ENCODE measurements at regions not wholly inside any gene's neighbourhood (a gene's known extent, or its start where the extent isn't known, plus 50 kb on each side); places are given as distances from the start of the nearest gene placed in this dataset.
"Not testable (repeated sequence)": the region's sequence is repeated elsewhere in the genome, so short reads cannot be mapped to it uniquely, and the experiment has no call there.

DNA sequence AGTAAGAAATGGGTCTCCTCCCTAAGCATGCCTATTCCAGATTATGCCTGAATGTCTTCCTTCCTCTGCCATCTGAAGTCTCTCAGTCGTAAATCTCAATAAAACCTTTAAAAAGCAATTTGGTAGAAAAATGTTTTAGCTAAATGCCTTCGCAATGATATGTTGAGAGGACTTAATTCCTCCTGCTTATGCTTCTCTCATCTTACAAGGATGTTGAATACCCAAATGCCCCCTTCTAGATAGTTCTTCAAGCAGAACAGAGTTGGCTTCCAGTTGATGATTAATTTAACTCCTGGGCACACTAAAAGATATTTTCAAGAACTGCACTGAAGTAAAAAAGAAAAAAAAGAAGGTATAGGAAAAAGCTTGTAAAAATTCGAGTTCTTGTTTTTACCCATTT is 275.0 kb upstream of the SPTLC3 start:
- H3K4me3 ChIP-seq (ENCODE audit: low read depth, low read length): no peak overlapping the region
- no peak for DNase-seq (ENCODE audit: low read depth)

DNA sequence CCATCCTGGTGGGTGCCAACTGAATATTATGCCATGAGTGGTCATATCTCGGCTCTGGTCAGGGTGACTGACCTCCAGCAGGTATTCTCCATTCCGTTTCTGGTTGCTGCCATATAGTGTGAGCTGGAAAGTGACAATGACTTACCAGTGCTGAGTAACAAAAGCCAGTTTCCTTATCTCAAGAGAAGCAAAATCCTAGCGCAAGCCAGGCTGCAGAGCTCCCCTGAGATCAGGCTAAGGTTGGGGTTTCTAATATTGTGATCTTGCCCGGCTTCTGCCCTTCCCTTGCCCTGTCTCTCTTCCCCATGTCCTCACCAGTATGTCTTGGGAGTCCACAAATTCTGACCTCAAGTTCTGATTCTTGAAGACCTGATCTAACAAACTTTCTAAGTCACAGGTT is 271.3 kb upstream of the SPTLC3 start:
- H3K4me3 ChIP-seq (ENCODE audit: low read depth, low read length): no peak overlapping the region

GRCh38 chr20:12737900-12738299 is 270.9 kb upstream of the SPTLC3 start:
- H3K4me3 ChIP-seq (ENCODE audit: low read depth, low read length): no peak overlapping the region
- DNase-seq (ENCODE audit: low read depth): no peak

More for the DNA sequence above, 271.3 kb upstream of the SPTLC3 start:
- DNase-seq (ENCODE audit: low read depth): no peak

- DNase-seq (ENCODE audit: low read depth): no peak
- no peak overlapping the region for H3K4me3 ChIP-seq (ENCODE audit: low read depth, low read length)
Observed at GRCh38 chr20:12740647-12741046, 268.1 kb upstream of the SPTLC3 start.

DNA sequence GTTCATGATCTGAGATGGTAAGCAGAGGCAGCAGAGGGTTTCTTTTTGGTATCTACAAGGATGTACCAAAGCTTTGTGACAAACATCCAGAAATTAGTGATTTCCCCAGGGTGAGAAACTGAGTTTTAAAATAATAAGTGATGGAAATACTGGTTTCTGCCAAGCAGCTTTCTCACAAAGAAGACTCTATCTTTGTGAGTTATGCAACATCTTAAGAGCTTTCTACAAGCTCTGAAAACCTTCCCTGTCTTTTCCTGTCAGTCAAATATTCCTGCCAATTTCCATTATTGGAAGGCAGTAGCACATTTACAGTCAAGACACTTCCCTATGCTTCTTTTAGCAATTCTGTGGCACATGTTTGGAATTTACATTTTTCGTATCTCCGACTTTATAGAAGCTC is 264.7 kb upstream of the SPTLC3 start:
- H3K4me3 ChIP-seq (ENCODE audit: low read depth, low read length): no peak overlapping the region
- DNase-seq (ENCODE audit: low read depth): no peak

DNA sequence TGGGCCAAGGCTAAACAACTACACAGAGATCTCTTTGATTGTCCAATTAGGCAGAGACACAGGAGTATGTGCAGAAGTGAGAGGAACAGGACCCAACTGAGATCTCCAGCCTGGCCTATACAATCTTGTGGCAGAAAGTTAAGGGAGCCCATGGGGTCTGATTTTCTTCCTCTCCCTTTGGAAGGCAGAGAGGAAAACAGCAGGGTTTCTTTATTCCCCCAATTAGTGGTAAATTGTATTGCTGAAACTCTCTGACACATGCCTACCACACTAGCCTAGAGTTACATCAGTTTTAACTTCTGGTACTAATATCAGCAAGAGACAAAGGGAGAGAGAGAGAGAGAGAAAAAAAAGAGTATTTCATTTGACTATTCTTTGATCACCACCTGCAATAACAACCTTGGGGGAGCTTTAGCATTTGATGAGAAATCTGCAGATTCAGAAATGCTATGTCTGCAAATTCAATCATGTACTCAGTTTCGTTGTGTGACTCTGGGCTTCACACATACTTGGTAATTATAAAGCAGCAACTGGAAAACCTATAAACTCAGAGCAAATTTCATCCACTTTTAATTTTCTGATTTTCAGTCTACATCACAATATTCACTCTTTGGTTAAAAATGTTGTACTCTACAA is 260.3 kb upstream of the SPTLC3 start:
- no peak for DNase-seq (ENCODE audit: low read depth)
- H3K4me3 ChIP-seq (ENCODE audit: low read depth, low read length): no peak overlapping the region

- DNase-seq (ENCODE audit: low read depth): no peak
- H3K4me3 ChIP-seq (ENCODE audit: low read depth, low read length): no peak overlapping the region
Observed at GRCh38 chr20:12750221-12750620, 258.6 kb upstream of the SPTLC3 start.

DNA sequence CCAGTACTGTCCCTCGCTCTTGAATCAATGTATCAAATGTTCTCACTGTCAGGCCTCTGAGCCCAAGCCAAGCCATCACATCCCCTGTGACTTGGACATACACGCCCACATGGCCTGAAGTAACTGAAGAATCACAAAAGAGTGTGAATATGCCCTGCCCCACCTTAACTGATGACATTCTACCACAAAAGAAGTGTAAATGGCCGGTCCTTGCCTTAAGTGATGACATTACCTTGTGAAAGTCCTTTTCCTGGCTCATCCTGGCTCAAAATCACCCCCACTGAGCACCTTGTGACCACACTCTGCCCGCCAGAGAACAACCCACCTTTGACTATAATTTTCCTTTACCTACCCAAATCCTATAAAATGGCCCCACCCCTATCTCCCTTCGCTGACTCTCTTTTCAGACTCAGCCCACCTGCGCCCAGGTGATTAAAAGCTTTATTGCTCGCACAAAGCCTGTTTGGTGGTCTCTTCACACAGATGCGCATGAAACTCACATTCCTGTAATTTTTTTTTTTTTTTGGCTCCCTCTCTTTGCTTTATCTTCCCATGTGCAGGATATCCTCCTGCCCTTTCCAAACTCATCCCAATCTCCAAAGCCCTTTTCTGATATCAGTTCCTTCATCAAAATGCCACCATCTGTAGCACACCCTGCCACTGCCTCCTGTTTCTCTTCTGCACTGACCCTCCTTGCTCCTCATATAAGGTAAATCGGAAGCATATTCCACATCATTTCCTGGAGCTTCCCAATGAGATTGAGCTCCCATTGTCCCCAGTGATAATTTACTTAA is 255.7 kb upstream of the SPTLC3 start:
- not testable (repeated sequence) for DNase-seq (ENCODE audit: low read depth); H3K4me3 ChIP-seq (ENCODE audit: low read depth, low read length)

GRCh38 chr20:12753742-12754141 is 255.0 kb upstream of the SPTLC3 start:
- not testable (repeated sequence) for H3K4me3 ChIP-seq (ENCODE audit: low read depth, low read length); DNase-seq (ENCODE audit: low read depth)

GRCh38 chr20:12759493-12759892 is 249.3 kb upstream of the SPTLC3 start:
- not testable (repeated sequence) for DNase-seq (ENCODE audit: low read depth); H3K4me3 ChIP-seq (ENCODE audit: low read depth, low read length)

- no peak for DNase-seq (ENCODE audit: low read depth)
- no peak overlapping the region for H3K4me3 ChIP-seq (ENCODE audit: low read depth, low read length)
Observed at GRCh38 chr20:12762725-12763124, 246.0 kb upstream of the SPTLC3 start.

DNA sequence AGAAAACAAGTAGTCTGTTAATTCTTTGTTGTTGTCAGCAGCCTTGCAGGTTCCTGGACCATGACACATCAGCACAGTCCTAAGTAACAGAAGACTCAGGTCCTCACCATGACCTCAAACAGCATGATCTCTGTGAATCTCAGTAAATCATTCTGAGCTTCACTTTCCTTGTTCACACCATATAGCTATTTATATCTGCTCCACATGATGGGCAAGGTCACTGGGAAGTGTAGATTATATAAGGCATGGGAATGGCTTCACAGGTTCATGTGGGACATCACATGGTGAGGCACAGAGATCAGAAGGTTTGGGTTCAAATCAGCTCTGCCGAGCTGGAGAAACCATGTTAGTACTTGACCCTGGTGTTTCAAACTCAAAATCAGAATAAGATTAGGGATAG is 245.4 kb upstream of the SPTLC3 start:
- DNase-seq (ENCODE audit: low read depth): no peak
- no peak overlapping the region for H3K4me3 ChIP-seq (ENCODE audit: low read depth, low read length)

DNA sequence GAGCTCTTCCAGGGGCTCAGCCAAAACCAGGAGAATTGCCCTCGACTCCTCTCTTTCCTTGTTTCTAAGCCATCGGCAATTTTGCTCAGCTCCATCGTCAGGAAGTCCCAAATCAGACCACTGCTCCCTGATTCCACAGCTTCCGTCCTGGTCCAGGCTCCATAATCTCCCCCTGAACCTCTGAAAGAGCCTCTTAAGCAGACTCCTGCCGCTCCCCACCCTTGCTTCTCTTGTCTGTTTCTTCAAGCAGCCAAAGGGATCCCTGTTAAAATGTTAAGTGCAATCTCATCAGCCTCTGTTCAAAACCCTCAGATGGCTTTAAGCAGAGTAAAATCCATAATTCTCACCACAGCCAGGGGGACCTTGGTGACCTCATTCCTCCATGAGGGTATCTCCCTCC is 244.7 kb upstream of the SPTLC3 start:
- no peak overlapping the region for H3K4me3 ChIP-seq (ENCODE audit: low read depth, low read length)
- DNase-seq (ENCODE audit: low read depth): no peak

DNA sequence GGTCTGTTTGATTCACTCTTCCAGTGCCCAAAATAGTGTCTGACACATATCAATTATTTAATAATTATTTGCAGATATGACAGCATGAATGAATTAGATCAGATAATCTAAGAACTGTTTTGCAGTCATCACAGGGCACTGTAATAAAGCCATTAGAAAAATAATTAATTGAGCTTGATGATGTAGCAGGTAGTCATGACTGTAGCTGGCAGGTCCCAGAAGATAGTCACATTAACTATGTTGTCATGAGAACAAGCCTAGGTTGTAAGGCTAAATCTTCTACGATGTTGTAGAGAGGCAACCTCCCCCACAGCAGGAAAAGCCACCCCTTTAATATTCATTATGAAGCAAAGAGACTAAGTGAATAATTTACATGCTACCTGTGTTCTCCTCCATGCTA is 243.9 kb upstream of the SPTLC3 start:
- no peak for DNase-seq (ENCODE audit: low read depth)
- no peak overlapping the region for H3K4me3 ChIP-seq (ENCODE audit: low read depth, low read length)

GRCh38 chr20:12773936-12774335 is 234.8 kb upstream of the SPTLC3 start:
- no peak overlapping the region for H3K4me3 ChIP-seq (ENCODE audit: low read depth, low read length)
- DNase-seq (ENCODE audit: low read depth): no peak

GRCh38 chr20:12775041-12775440 is 233.7 kb upstream of the SPTLC3 start:
- DNase-seq (ENCODE audit: low read depth): no peak
- no peak overlapping the region for H3K4me3 ChIP-seq (ENCODE audit: low read depth, low read length)

- no peak for DNase-seq (ENCODE audit: low read depth)
- no peak overlapping the region for H3K4me3 ChIP-seq (ENCODE audit: low read depth, low read length)
Observed at GRCh38 chr20:12777016-12777415, 231.8 kb upstream of the SPTLC3 start.

GRCh38 chr20:12786276-12786675 is 222.5 kb upstream of the SPTLC3 start:
- DNase-seq (ENCODE audit: low read depth): no peak
- H3K4me3 ChIP-seq (ENCODE audit: low read depth, low read length): no peak overlapping the region

DNA sequence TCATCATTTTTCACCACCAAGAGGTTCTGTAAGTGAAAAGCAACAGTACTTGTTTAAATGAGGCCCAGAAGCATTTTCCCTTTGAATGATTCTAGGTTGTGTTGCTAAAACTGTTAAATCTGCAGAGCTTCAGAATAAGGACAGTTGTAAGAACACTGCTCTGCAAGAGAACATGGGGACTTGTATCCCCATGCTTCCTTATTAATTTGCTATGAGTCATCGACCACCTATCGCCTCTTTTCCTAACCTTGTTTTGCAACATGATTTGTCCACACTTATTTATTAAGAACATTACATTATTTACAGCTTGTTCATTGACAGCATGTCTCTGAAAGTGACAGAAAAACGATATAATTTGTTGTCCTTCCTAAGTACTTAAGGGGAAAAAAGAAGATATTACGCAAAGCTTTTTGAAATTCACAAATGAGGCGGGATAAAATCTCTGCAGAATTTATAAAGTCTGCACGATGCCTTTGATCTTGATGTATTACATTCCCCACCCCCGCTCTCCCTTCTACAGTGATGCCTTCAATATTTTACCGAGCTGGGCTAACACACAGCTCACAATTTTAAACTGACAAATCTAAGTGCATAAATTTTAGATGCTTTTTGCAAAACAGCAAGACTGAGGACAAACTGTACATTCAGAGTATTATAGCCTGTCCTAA is 220.0 kb upstream of the SPTLC3 start:
- no peak for DNase-seq (ENCODE audit: low read depth)
- no peak overlapping the region for H3K4me3 ChIP-seq (ENCODE audit: low read depth, low read length)

DNA sequence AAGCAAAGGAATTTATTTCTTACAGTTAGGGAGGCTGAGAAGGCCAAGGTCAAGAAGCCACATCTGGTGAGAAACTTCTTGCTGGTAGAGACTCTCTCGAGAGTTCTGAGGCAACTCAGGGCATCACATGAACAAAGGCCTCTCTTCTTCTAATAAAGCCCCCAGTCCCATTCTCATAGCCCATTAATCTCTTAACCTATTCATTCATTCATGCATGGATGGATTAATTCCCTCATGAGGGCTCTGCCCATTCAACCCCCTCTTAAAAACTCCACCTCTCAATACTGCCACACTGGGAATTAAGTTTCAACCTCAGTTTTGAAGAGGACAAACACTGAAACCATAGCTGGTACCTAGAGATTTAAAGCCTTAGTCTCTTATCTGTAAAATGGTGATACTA is 217.9 kb upstream of the SPTLC3 start:
- DNase-seq (ENCODE audit: low read depth): no peak
- H3K4me3 ChIP-seq (ENCODE audit: low read depth, low read length): no peak overlapping the region

DNA sequence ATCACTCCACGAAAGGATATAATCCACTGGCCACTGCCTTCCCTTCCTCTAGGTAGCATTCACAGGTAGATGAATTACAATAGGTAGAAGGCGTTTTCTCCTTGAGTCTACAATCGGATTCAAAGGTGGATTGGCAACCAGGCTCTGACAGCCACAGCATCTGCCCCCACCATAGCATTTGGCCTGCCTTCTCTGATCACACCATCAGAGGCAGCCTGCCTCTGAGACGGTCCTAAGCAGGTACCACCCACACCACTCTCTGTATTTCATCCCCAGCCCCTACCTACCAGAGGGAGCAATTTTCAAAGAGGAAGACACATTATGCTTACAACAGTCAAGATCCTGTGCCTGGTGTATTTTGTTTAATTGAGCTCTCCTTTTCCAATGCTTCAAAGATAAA is 210.5 kb upstream of the SPTLC3 start:
- DNase-seq (ENCODE audit: low read depth): no peak
- H3K4me3 ChIP-seq (ENCODE audit: low read depth, low read length): no peak overlapping the region

All from skeletal muscle cell (primary cell).